ENCODE measurements at regions not wholly inside any gene's neighbourhood (a gene's known extent, or its start where the extent isn't known, plus 50 kb on each side); places are given as distances from the start of the nearest gene placed in this dataset.
"Not testable (repeated sequence)": the region's sequence is repeated elsewhere in the genome, so short reads cannot be mapped to it uniquely, and the experiment has no call there.

DNA sequence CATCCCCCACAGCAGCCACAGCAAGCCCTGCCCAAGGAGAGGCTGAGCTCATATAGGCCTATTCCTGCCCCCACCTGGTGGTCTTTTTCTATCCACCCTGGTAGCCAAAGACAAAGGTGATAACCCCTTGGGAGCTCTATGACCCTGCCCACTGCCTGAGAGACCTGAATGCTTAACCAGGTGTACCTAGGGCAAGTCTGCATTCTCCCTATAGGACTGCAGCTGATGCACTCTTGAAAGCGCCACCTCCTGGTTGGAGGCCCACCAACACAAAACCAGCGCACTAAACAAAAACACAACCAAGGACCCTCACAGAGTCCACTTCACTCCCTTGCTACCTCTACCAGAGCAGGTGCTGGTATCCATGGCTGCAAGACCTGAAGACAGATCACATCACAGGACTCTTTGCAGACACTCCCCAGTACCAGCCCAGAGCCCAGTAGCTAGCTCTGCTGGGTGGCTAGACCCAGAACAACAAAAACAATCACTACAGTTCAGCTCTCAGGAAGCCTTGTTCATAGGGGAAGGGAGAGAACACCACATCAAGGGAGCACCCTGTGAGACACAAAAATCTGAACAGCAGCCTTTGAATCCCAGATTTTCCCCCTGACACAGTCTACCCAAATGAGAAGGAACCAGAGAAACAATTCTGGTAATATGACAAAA, 72.8 kb upstream of the SORL1 start:
- TF ChIP-seq EZH2 (IDR thresholded peaks at IDR 0.05; ENCODE audit: insufficient read depth, poor library complexity, severe bottlenecking); EZH2phosphoT487 (IDR thresholded peaks at IDR 0.05; ENCODE audit: insufficient read depth, low read depth): not testable (repeated sequence)
